Keratinocyte (primary cell): ENCODE measurements at regions not wholly inside any gene's neighbourhood (a gene's known extent, or its start where the extent isn't known, plus 50 kb on each side); places are given as distances from the start of the nearest gene placed in this dataset.

Experiments used
- DNase-seq: peaks from one replicate; pipeline ENCODE4 v3.0.0-alpha.2; 2011; ENCODE audit warnings: low read depth, missing footprints, low spot score
- FAIRE-seq: peaks from 2 replicates; lab custom pipeline; 2011; peaks lifted over from hg19 to GRCh38; lab: Jason Lieb, UNC
- H2AFZ ChIP-seq: 2 replicates; pipeline ENCODE4 v1.6.0; 2012; ENCODE audit warnings: low read length, control low read depth, inconsistent platforms; ENCODE audit not compliant: control insufficient read depth
- H3K27ac ChIP-seq: 2 replicates; pipeline ENCODE4 v1.5.1; 2011; ENCODE audit warnings: low read length; ENCODE audit not compliant: control insufficient read depth, insufficient read depth
- H3K27me3 ChIP-seq: 3 replicates; pipeline ENCODE4 v1.6.0; 2011; ENCODE audit warnings: low read length; ENCODE audit not compliant: control insufficient read depth, insufficient read depth; ENCODE audit errors: extremely low read depth
- H3K36me3 ChIP-seq, 2 experiments: 2 replicates in 1 of 2; 3 replicates in 1 of 2; pipeline ENCODE4 v1.5.1; 2011; ENCODE audit warnings: low read length in 2 of 2, mild to moderate bottlenecking in 1 of 2; ENCODE audit not compliant: control insufficient read depth in 2 of 2, insufficient read depth in 2 of 2; ENCODE audit errors: extremely low read depth in 1 of 2
- H3K4me1 ChIP-seq: 3 replicates; pipeline ENCODE4 v1.5.1; 2011; ENCODE audit warnings: low read length; ENCODE audit not compliant: control insufficient read depth, insufficient read depth; ENCODE audit errors: extremely low read depth
- H3K4me2 ChIP-seq: 3 replicates; pipeline ENCODE4 v1.6.0; 2011; ENCODE audit warnings: low read depth, low read length; ENCODE audit not compliant: control insufficient read depth, insufficient read depth; ENCODE audit errors: extremely low read depth
- H3K4me3 ChIP-seq, 3 experiments: fragments of 200-600 bp in 1 of 3; sonication (generic) in 1 of 3; 2 replicates in 2 of 3; 3 replicates in 1 of 3; pipeline ENCODE4 v1.5.1; 2011 to 2016; ENCODE audit warnings: low read length in 3 of 3, mild to moderate bottlenecking in 3 of 3, control low read depth in 2 of 3, inconsistent platforms in 1 of 3, low read depth in 1 of 3, mixed read lengths in 1 of 3, mixed run types in 1 of 3, moderate library complexity in 1 of 3; ENCODE audit not compliant: control insufficient read depth in 2 of 3, insufficient read depth in 2 of 3; ENCODE audit errors: extremely low read depth in 1 of 3
- H3K79me2 ChIP-seq: 2 replicates; pipeline ENCODE4 v1.6.0; 2012; ENCODE audit warnings: low read length; ENCODE audit not compliant: control insufficient read depth, insufficient read depth
- H3K9ac ChIP-seq: 3 replicates; pipeline ENCODE4 v1.6.0; 2011; ENCODE audit warnings: low read length; ENCODE audit not compliant: control insufficient read depth, insufficient read depth; ENCODE audit errors: extremely low read depth
- H3K9me1 ChIP-seq: 3 replicates; pipeline ENCODE4 v1.6.0; 2011; ENCODE audit warnings: low read length; ENCODE audit not compliant: control insufficient read depth, insufficient read depth; ENCODE audit errors: extremely low read depth
- H3K9me3 ChIP-seq: 2 replicates; pipeline ENCODE4 v1.5.1; 2012; ENCODE audit warnings: low read depth, low read length; ENCODE audit not compliant: control insufficient read depth
- H4K20me1 ChIP-seq: 3 replicates; pipeline ENCODE4 v1.6.0; 2011; ENCODE audit warnings: low read length; ENCODE audit not compliant: control insufficient read depth, insufficient read depth; ENCODE audit errors: extremely low read depth
- EZH2 ChIP-seq: IDR thresholded peaks from one replicate; pipeline ENCODE4 v1.6.1; 2012; ENCODE audit warnings: inconsistent platforms, mild to moderate bottlenecking, low read length, moderate library complexity
- dilution Hi-C: fragments of 300-500 bp; cut with MboI; formaldehyde crosslinking; loops from one replicate; pipeline ENCODE4 v1.7.0; 2020; ENCODE audit warnings: low sequenced_read_pairs; ENCODE audit not compliant: extremely low pct_ligation_motif_present
- TF ChIP-seq, protein P1 (sequence below), 3 experiments: IDR thresholded peaks in 1 of 3; conservative IDR thresholded peaks in 1 of 3; optimal IDR thresholded peaks in 1 of 3; 2 replicates in 2 of 3; 3 replicates in 1 of 3; pipeline versions ENCODE3 to v1.5.1; 2011; ENCODE audit warnings: low read length in 3 of 3, mild to moderate bottlenecking in 3 of 3, moderate library complexity in 2 of 3, control low read depth in 1 of 3, inconsistent platforms in 1 of 3; ENCODE audit not compliant: insufficient read depth in 2 of 3; ENCODE audit errors: extremely low read depth in 1 of 3

DNA sequence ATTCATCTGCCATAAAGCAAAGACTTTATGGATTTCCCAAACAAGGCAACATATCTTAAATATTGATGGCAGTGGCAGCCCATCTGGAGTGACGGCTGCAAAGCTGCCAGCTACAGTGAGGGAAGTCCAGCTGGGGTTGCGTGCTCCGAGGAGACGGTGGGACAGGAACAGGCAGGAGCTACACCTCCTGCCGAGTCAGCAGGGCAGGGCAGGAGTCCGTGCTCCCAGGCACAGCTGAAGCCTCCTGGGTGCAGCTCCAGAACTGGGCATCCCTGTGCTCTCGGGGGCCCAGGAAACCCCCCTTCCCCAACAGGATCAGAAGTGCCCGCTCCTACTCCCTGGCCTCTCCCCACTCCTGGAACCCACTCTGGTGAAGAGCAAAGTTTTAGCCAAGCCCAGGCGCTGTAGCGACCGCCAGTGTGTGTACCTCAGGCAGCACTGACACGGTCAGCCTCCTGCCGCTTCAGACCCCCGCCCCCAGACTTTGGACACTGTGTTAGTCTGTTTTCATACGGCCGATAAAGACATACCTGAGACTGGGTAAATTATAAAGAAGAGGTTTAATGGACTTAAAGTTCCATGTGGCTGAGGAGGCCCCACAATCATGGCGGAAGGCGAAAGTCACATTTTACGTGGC, 556.4 kb upstream of the CCDC54 start:
- Histone ChIP-seq H3K9me3 (no peaks in the 10 kb centered on the region), H4K20me1 (no peaks in the 10 kb centered on the region), H3K9ac (no peak overlapping the region), H3K4me1 (no peaks in the 10 kb centered on the region), H3K36me3 (no peaks in the 10 kb centered on the region), H2AFZ (no peak overlapping the region), H3K27ac (no peak overlapping the region), H3K4me3 (no peak overlapping the region), H3K79me2 (no peaks in the 10 kb centered on the region), H3K4me2 (no peak overlapping the region), H3K27me3 (no peaks in the 10 kb centered on the region), H3K9me1 (no peaks in the 10 kb centered on the region)
- dilution Hi-C loops, result no loop called here
- TF ChIP-seq EZH2, result no peak
- TF ChIP-seq, protein P1, sequence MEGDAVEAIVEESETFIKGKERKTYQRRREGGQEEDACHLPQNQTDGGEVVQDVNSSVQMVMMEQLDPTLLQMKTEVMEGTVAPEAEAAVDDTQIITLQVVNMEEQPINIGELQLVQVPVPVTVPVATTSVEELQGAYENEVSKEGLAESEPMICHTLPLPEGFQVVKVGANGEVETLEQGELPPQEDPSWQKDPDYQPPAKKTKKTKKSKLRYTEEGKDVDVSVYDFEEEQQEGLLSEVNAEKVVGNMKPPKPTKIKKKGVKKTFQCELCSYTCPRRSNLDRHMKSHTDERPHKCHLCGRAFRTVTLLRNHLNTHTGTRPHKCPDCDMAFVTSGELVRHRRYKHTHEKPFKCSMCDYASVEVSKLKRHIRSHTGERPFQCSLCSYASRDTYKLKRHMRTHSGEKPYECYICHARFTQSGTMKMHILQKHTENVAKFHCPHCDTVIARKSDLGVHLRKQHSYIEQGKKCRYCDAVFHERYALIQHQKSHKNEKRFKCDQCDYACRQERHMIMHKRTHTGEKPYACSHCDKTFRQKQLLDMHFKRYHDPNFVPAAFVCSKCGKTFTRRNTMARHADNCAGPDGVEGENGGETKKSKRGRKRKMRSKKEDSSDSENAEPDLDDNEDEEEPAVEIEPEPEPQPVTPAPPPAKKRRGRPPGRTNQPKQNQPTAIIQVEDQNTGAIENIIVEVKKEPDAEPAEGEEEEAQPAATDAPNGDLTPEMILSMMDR (optimal IDR thresholded peaks at IDR 0.05 in 1 of 3, IDR thresholded peaks at IDR 0.05 in 1 of 3, conservative IDR thresholded peaks at IDR 0.05 in 1 of 3; ENCODE audit: extremely low read depth in 1 of 3, insufficient read depth in 2 of 3, low read length in 3 of 3), result no peak
- no peak for DNase-seq
- FAIRE-seq, result no peak

DNA sequence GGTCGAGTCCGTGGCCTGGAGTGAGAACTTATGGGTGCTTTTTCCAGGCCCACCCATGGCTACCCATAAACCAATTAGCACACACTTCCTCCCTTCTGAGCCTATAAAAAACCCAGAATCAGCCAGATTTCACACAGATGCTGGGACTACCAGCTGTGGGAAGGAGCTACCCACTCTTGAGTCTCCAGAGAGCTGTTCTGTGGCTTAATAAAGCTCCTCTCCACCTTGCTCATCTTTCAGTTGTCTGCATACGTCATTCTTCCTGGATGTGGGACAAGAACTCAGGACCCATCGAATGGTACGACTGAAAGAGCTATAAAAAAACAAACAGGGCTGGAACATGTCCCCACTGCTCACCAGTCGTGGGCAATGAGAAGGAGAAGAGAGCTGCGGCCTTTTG, 555.4 kb upstream of the CCDC54 start:
- no peak overlapping the region for H2AFZ ChIP-seq
- H4K20me1 ChIP-seq, result no peaks in the 10 kb centered on the region
- TF ChIP-seq EZH2, result no peak
- TF ChIP-seq, protein P1 (optimal IDR thresholded peaks at IDR 0.05 in 1 of 3, IDR thresholded peaks at IDR 0.05 in 1 of 3, conservative IDR thresholded peaks at IDR 0.05 in 1 of 3; ENCODE audit: extremely low read depth in 1 of 3, insufficient read depth in 2 of 3, low read length in 3 of 3), result no peak
- H3K4me1 ChIP-seq, result no peaks in the 10 kb centered on the region
- no peaks in the 10 kb centered on the region for H3K9me1 ChIP-seq
- no peaks in the 10 kb centered on the region for H3K27me3 ChIP-seq
- no peak overlapping the region for H3K27ac ChIP-seq
- DNase-seq, result no peak
- no peaks in the 10 kb centered on the region for H3K36me3 ChIP-seq
- FAIRE-seq, result no peak
- no peaks in the 10 kb centered on the region for H3K79me2 ChIP-seq
- H3K9me3 ChIP-seq, result no peaks in the 10 kb centered on the region
- H3K4me3 ChIP-seq, result no peak overlapping the region
- dilution Hi-C loops, result no loop called here
- no peak overlapping the region for H3K9ac ChIP-seq
- H3K4me2 ChIP-seq, result no peak overlapping the region
